ENCODE measurements at regions not wholly inside any gene's neighbourhood (a gene's known extent, or its start where the extent isn't known, plus 50 kb on each side); places are given as distances from the start of the nearest gene placed in this dataset.

DNA sequence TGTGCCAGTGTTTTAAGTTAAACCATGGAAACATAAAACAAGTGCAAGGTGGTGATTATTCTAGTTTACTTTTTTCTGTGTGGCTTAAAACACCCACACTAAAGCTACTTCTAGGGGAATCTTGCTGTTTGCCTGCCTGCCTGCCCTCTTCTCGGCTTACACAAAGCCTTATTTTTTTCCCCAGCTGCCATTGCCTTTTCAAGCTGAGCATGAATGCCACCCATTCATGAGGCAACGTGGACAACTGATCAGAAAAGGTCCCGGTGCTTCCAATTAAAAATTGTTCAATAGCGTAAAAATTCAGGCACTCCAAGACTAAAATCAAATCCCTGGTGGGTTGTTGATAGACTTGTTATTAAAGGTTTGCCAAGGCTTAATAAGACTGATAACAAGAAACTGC lies 401.4 kb downstream of the TMEM161B start:
- POLR2A ChIA-PET = no interaction called here
- Histone ChIP-seq H3K4me3 (ENCODE audit: low read depth in 2 of 2, low read length in 2 of 2) (no peak overlapping the region), H3K27ac (ENCODE audit: low read length) (no peak overlapping the region), H3K4me1 (ENCODE audit: control insufficient read depth, insufficient read depth, low read length) (no peaks in the 10 kb centered on the region), H3K9me3 (ENCODE audit: control insufficient read depth, insufficient read depth, low read depth, low read length) (no peaks in the 10 kb centered on the region), H3K36me3 (ENCODE audit: control insufficient read depth, insufficient read depth, low read length) (no peaks in the 10 kb centered on the region), H3K27me3 (ENCODE audit: control insufficient read depth, insufficient read depth, low read length) (no peaks in the 10 kb centered on the region)
- DNase-seq (ENCODE audit: low read depth, low spot score) (no peak), ATAC-seq (no peak)
- BruUV-seq (replicated peaks) = no TSS peak
- in situ Hi-C loops (cut with HindIII; ENCODE audit: low pct_unique_long_range_greater_than_20kb, low sequenced_read_pairs) = no loop called here
- intact Hi-C loops (cut with micrococcal nuclease; ENCODE audit: unreplicated experiment) = no loop called here
- CTCF ChIA-PET = no interaction called here
- TF ChIP-seq POLR2AphosphoS5 (IDR thresholded peaks at IDR 0.05; ENCODE audit: low read depth, low read length) = no peak
- TF ChIP-seq, protein P1, sequence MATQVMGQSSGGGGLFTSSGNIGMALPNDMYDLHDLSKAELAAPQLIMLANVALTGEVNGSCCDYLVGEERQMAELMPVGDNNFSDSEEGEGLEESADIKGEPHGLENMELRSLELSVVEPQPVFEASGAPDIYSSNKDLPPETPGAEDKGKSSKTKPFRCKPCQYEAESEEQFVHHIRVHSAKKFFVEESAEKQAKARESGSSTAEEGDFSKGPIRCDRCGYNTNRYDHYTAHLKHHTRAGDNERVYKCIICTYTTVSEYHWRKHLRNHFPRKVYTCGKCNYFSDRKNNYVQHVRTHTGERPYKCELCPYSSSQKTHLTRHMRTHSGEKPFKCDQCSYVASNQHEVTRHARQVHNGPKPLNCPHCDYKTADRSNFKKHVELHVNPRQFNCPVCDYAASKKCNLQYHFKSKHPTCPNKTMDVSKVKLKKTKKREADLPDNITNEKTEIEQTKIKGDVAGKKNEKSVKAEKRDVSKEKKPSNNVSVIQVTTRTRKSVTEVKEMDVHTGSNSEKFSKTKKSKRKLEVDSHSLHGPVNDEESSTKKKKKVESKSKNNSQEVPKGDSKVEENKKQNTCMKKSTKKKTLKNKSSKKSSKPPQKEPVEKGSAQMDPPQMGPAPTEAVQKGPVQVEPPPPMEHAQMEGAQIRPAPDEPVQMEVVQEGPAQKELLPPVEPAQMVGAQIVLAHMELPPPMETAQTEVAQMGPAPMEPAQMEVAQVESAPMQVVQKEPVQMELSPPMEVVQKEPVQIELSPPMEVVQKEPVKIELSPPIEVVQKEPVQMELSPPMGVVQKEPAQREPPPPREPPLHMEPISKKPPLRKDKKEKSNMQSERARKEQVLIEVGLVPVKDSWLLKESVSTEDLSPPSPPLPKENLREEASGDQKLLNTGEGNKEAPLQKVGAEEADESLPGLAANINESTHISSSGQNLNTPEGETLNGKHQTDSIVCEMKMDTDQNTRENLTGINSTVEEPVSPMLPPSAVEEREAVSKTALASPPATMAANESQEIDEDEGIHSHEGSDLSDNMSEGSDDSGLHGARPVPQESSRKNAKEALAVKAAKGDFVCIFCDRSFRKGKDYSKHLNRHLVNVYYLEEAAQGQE (IDR thresholded peaks at IDR 0.05; ENCODE audit: insufficient read depth in 1 of 2, low read depth in 2 of 2, low read length in 1 of 2) = no peak

DNA sequence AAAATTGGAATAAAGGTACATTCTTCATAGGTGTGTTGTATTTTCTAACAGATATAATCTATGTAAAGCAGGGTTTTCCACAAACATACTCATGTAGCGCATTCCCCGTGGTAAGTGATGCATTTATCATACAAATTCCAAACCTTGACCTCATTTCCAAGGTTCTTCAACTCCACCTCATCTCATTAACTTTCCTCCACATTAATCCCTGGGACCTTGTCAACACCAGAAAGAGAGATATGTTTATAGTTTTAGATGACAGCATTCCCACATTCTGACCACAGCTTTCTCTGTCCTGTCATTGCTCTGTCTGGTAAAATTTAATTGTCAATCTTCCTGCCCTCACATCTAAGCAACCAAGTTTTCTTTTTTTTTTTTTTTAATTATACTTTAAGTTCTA lies 415.1 kb downstream of the TMEM161B start:
- POLR2A ChIA-PET = no interaction called here
- no peak overlapping the region for H3K27ac ChIP-seq (ENCODE audit: low read length)
- DNase-seq (ENCODE audit: low read depth, low spot score) (no peak), ATAC-seq (no peak)
- no TSS peak for BruUV-seq (replicated peaks)
- no peaks in the 10 kb centered on the region for H3K36me3 ChIP-seq (ENCODE audit: control insufficient read depth, insufficient read depth, low read length)
- CTCF ChIA-PET = no interaction called here
- no peaks in the 10 kb centered on the region for H3K9me3 ChIP-seq (ENCODE audit: control insufficient read depth, insufficient read depth, low read depth, low read length)
- H3K27me3 ChIP-seq (ENCODE audit: control insufficient read depth, insufficient read depth, low read length) = no peaks in the 10 kb centered on the region
- H3K4me3 ChIP-seq (ENCODE audit: low read depth in 2 of 2, low read length in 2 of 2) = no peak overlapping the region
- intact Hi-C loops (cut with micrococcal nuclease; ENCODE audit: unreplicated experiment) = no loop called here
- no peaks in the 10 kb centered on the region for H3K4me1 ChIP-seq (ENCODE audit: control insufficient read depth, insufficient read depth, low read length)
- in situ Hi-C loops (cut with HindIII; ENCODE audit: low pct_unique_long_range_greater_than_20kb, low sequenced_read_pairs) = no loop called here
- TF ChIP-seq CTCF (IDR thresholded peaks at IDR 0.05) (no peak), POLR2AphosphoS5 (IDR thresholded peaks at IDR 0.05; ENCODE audit: low read depth, low read length) (no peak), SIN3A (IDR thresholded peaks at IDR 0.05; ENCODE audit: borderline replicate concordance, insufficient read depth, low read depth, low read length) (no peak), TCF7L2 (IDR thresholded peaks at IDR 0.05; ENCODE audit: low read depth, low read length) (no peak)
- TF ChIP-seq, protein P1 (IDR thresholded peaks at IDR 0.05; ENCODE audit: insufficient read depth in 1 of 2, low read depth in 2 of 2, low read length in 1 of 2) = no peak

All from Panc1 (cell line).